ENCODE measurements at regions not wholly inside any gene's neighbourhood (a gene's known extent, or its start where the extent isn't known, plus 50 kb on each side); places are given as distances from the start of the nearest gene placed in this dataset.
"Not testable (repeated sequence)": the region's sequence is repeated elsewhere in the genome, so short reads cannot be mapped to it uniquely, and the experiment has no call there.

DNA sequence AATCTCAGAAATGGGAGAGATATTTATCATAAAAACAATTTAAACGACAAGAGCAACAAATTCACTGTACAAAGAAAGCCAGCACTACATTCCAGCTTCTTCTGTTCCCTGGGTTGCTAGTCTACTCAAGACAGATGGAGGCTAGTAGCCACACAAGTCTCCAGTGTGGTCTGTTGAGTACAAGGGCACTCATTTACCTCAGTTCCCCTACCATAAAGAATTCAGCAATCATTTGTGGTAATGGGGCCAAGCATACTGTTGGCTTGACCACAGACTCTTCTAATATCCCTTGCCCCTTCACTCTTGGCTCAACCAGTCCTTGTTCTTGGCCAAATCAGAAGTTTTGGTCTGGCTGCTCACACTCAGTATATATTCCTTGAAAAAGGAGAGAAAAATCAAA, 212.3 kb downstream of the COX18 start:
- no peak overlapping the region for H3K4me3 ChIP-seq (ENCODE audit: low read length in 2 of 2)
- no peak overlapping the region for H3K27ac Mint-ChIP-seq
- no peaks in the 10 kb centered on the region for H3K27me3 ChIP-seq (ENCODE audit: insufficient read depth, low read length)
- ChIA-PET CTCF (ENCODE audit: partially characterized antibody) (no interaction called here), POLR2A (ENCODE audit: partially characterized antibody) (no interaction called here)
- H3K4me1 ChIP-seq (ENCODE audit: insufficient read depth, low read length) = no peaks in the 10 kb centered on the region
- DNase-seq = no peak
- no peaks in the 10 kb centered on the region for H3K4me1 Mint-ChIP-seq
- H3K9me3 Mint-ChIP-seq = peaks cover 0 to 6% (median under 1%) of the 10 kb centered on the region in 8 donors
- intact Hi-C loops (cut with micrococcal nuclease) = no loop called here
- H3K9me3 ChIP-seq (ENCODE audit: control insufficient read depth in 1 of 2, low read length in 2 of 2) = no peaks in the 10 kb centered on the region
- no peaks in the 10 kb centered on the region for H3K36me3 Mint-ChIP-seq
- no peak overlapping the region for H3K4me3 Mint-ChIP-seq
- no peaks in the 10 kb centered on the region for H3K36me3 ChIP-seq (ENCODE audit: insufficient read depth, low read length)
- no peak overlapping the region for H3K27ac ChIP-seq (ENCODE audit: low read depth, low read length)
- H3K27me3 Mint-ChIP-seq = peaks cover 0 to 2% of the 10 kb centered on the region in 2 donors

DNA sequence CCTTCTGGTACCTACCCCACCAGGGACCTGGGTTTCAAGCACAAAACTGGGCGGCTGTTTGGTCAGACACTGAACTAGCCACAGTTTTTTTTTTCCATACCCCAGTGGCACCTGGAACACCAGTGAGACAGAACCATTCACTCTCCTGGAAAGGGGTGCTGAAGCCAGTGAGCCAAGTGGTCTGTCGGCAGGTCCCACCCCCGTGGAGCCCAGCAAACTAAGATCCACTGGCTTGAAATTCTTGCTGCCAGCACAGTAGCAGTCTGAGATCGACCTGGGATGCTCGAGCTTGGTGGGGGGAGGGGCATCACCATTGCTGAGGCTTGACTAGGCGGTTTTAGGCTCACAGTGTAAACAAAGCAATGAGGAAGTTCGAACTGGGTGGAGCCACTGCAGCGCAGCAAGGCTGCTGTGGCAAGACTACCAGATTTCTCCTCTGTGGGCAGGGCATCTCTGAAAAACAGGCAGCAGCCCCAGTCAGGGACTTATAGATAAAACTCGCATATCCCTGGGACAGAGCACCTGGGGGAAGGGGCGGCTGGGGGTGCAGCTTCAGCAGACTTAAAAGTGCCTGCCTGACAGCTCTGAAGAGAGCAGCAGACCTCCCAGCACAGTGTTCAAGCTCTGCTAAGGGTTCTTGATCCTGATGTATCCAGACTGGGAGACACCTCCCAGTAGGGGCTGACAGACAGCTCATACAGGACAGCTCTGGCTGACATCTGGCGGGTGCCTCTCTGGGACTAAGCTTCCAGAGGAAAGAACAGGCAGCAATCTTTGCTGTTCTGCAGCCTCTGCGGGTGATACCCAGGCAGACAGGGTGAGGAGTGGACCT, 223.0 kb downstream of the COX18 start:
- Mint-ChIP-seq H3K4me1 (no peaks in the 10 kb centered on the region), H3K9me3 (peaks cover 3 to 10% (median 5%) of the 10 kb centered on the region in 8 donors), H3K4me3 (no peak overlapping the region), H3K36me3 (no peaks in the 10 kb centered on the region), H3K27me3 (peaks cover 1 to 11% of the 10 kb centered on the region in 2 donors), H3K27ac (no peak overlapping the region)
- no peak overlapping the region for H3K4me3 ChIP-seq (ENCODE audit: low read length in 2 of 2)
- no peak overlapping the region for H3K27ac ChIP-seq (ENCODE audit: low read depth, low read length)
- POLR2A ChIA-PET (ENCODE audit: partially characterized antibody) = no interaction called here
- CTCF ChIA-PET (ENCODE audit: partially characterized antibody) = no interaction called here
- no peaks in the 10 kb centered on the region for H3K9me3 ChIP-seq (ENCODE audit: control insufficient read depth in 1 of 2, low read length in 2 of 2)
- no peaks in the 10 kb centered on the region for H3K4me1 ChIP-seq (ENCODE audit: insufficient read depth, low read length)
- intact Hi-C loops (cut with micrococcal nuclease) = no loop called here
- no peaks in the 10 kb centered on the region for H3K36me3 ChIP-seq (ENCODE audit: insufficient read depth, low read length)
- DNase-seq = no peak
- no peaks in the 10 kb centered on the region for H3K27me3 ChIP-seq (ENCODE audit: insufficient read depth, low read length)

DNA sequence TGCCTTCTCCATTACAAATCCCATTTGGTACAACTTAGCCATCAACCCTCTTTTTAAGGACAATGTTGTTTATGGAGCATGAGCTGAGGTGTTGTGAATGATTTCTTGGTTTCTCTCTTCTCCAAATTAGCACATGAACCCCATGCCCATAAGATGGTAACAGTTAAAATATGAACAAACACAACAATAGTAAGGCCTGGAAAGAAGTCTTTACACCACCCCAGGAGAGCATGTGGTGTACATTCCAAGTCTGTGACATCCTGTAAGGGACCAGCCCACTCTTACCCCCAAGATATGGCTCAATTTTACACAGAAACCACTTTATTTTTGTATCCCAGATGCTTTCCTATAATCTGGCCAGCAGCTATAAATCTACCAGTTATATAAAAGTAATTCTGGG, 226.1 kb downstream of the COX18 start:
- no peaks in the 10 kb centered on the region for H3K4me1 ChIP-seq (ENCODE audit: insufficient read depth, low read length)
- Mint-ChIP-seq H3K9me3 (peaks cover 0 to 14% (median 5%) of the 10 kb centered on the region in 8 donors), H3K36me3 (no peaks in the 10 kb centered on the region), H3K4me1 (no peaks in the 10 kb centered on the region), H3K27me3 (peaks cover 1 to 6% of the 10 kb centered on the region in 2 donors), H3K27ac (no peak overlapping the region), H3K4me3 (no peak overlapping the region)
- no peaks in the 10 kb centered on the region for H3K27me3 ChIP-seq (ENCODE audit: insufficient read depth, low read length)
- no peak overlapping the region for H3K4me3 ChIP-seq (ENCODE audit: low read length in 2 of 2)
- H3K36me3 ChIP-seq (ENCODE audit: insufficient read depth, low read length) = no peaks in the 10 kb centered on the region
- ChIA-PET POLR2A (ENCODE audit: partially characterized antibody) (no interaction called here), CTCF (ENCODE audit: partially characterized antibody) (no interaction called here)
- intact Hi-C loops (cut with micrococcal nuclease) = no loop called here
- no peak for DNase-seq
- H3K27ac ChIP-seq (ENCODE audit: low read depth, low read length) = no peak overlapping the region
- no peaks in the 10 kb centered on the region for H3K9me3 ChIP-seq (ENCODE audit: control insufficient read depth in 1 of 2, low read length in 2 of 2)

DNA sequence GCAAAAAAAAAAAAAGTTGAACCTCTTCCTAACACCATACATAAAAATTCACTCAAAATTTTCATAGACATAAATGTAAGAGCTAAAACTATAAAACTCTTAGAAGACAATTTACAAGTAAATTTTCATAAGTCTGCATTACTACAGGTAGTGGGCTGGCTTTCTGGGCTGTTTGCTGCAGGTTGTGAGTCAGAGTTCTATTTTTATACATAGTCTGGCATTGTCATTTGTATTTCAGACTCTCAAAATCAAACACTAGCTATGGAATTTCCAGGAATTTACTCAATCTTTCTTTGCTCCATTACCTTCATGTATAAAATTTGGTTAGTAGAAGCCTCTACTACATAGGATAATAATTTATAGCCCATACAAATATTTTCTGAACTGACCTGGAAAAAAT, 227.2 kb downstream of the COX18 start:
- peaks cover 0 to 18% (median 4%) of the 10 kb centered on the region in 8 donors for H3K9me3 Mint-ChIP-seq
- Histone ChIP-seq H3K27me3 (ENCODE audit: insufficient read depth, low read length) (no peaks in the 10 kb centered on the region), H3K9me3 (ENCODE audit: control insufficient read depth in 1 of 2, low read length in 2 of 2) (no peaks in the 10 kb centered on the region), H3K27ac (ENCODE audit: low read depth, low read length) (no peak overlapping the region), H3K36me3 (ENCODE audit: insufficient read depth, low read length) (no peaks in the 10 kb centered on the region), H3K4me3 (ENCODE audit: low read length in 2 of 2) (no peak overlapping the region), H3K4me1 (ENCODE audit: insufficient read depth, low read length) (no peaks in the 10 kb centered on the region)
- H3K27ac Mint-ChIP-seq = no peak overlapping the region
- DNase-seq = no peak
- no peak overlapping the region for H3K4me3 Mint-ChIP-seq
- ChIA-PET POLR2A (ENCODE audit: partially characterized antibody) (interaction anchor here (0.6 kb wide), 1 partner anchor 22 kb away, joined by 3 read pairs; no protein-coding TSS in a partner anchor), CTCF (ENCODE audit: partially characterized antibody) (no interaction called here)
- peaks cover 1 to 4% of the 10 kb centered on the region in 2 donors for H3K27me3 Mint-ChIP-seq
- no peaks in the 10 kb centered on the region for H3K4me1 Mint-ChIP-seq
- no peaks in the 10 kb centered on the region for H3K36me3 Mint-ChIP-seq
- intact Hi-C loops (cut with micrococcal nuclease) = no loop called here

DNA sequence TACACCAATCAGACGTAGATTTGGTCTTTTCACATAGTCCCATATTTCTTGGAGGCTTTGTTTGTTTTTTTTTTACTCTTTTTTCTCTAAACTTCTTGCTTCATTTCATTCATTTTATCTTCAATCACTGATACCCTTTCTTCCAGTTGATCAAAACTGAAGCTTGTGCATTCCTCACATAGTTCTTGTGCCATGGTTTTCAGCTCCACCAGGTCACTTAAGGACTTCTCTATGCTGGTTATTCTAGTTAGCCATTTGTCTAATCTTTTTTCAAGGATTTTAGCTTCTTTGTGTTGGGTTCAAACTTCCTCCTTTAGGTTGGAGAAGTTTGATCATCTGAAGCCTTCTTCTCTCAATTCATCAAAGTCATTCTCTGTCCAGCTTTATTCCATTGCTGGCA, 229.3 kb downstream of the COX18 start:
- H3K36me3 Mint-ChIP-seq; H3K4me3 ChIP-seq (ENCODE audit: low read length in 2 of 2); H3K27me3 Mint-ChIP-seq; intact Hi-C loops (cut with micrococcal nuclease); H3K27ac Mint-ChIP-seq; H3K36me3 ChIP-seq (ENCODE audit: insufficient read depth, low read length); POLR2A ChIA-PET (ENCODE audit: partially characterized antibody); DNase-seq; H3K27ac ChIP-seq (ENCODE audit: low read depth, low read length); H3K27me3 ChIP-seq (ENCODE audit: insufficient read depth, low read length); H3K9me3 ChIP-seq (ENCODE audit: control insufficient read depth in 1 of 2, low read length in 2 of 2); H3K4me1 Mint-ChIP-seq; CTCF ChIA-PET (ENCODE audit: partially characterized antibody); H3K4me3 Mint-ChIP-seq; H3K4me1 ChIP-seq (ENCODE audit: insufficient read depth, low read length): not testable (repeated sequence)
- peaks cover 0 to 25% (median 3%) of the 10 kb centered on the region in 8 donors for H3K9me3 Mint-ChIP-seq

DNA sequence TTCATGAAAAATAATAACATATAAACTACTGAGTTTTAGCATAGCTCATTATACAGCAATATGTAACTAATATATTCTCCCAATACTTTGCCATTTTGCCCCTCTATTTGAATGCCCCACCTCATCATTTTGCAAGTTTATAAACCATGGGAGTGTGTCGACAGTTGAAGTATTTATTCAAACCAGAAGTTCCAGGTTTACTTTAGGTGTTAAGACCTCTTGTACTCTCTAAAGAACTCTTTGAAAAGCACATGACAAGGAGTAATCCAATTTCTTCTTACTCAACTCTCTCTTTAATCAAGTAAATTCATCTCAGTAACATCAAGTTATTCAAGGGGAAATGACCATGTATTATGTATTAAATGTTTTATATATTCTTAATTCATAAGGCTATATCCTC, 240.7 kb downstream of the COX18 start:
- POLR2A ChIA-PET (ENCODE audit: partially characterized antibody) = no interaction called here
- H3K4me3 ChIP-seq (ENCODE audit: low read length in 2 of 2) = no peak overlapping the region

GRCh38 chr4:72827968-72828367, 241.5 kb downstream of the COX18 start:
- H3K27me3 Mint-ChIP-seq = peaks cover 0 to 1% of the 10 kb centered on the region in 2 donors
- intact Hi-C loops (cut with micrococcal nuclease) = no loop called here
- CTCF ChIA-PET (ENCODE audit: partially characterized antibody) = no interaction called here

More for the DNA sequence above, 240.7 kb downstream of the COX18 start:
- Mint-ChIP-seq H3K36me3 (no peaks in the 10 kb centered on the region), H3K27me3 (peaks cover 0 to 1% of the 10 kb centered on the region in 2 donors), H3K4me3 (no peak overlapping the region), H3K4me1 (no peaks in the 10 kb centered on the region), H3K27ac (no peak overlapping the region), H3K9me3 (peaks cover 0 to 26% (median 7%) of the 10 kb centered on the region in 8 donors)
- no peak for DNase-seq
- Histone ChIP-seq H3K9me3 (ENCODE audit: control insufficient read depth in 1 of 2, low read length in 2 of 2) (no peaks in the 10 kb centered on the region), H3K27ac (ENCODE audit: low read depth, low read length) (no peak overlapping the region), H3K27me3 (ENCODE audit: insufficient read depth, low read length) (no peaks in the 10 kb centered on the region), H3K4me1 (ENCODE audit: insufficient read depth, low read length) (no peaks in the 10 kb centered on the region), H3K36me3 (ENCODE audit: insufficient read depth, low read length) (no peaks in the 10 kb centered on the region)
- intact Hi-C loops (cut with micrococcal nuclease) = no loop called here
- CTCF ChIA-PET (ENCODE audit: partially characterized antibody) = no interaction called here

More at GRCh38 chr4:72827968-72828367, 241.5 kb downstream of the COX18 start:
- no peaks in the 10 kb centered on the region for H3K36me3 ChIP-seq (ENCODE audit: insufficient read depth, low read length)
- no peaks in the 10 kb centered on the region for H3K4me1 ChIP-seq (ENCODE audit: insufficient read depth, low read length)
- H3K4me3 ChIP-seq (ENCODE audit: low read length in 2 of 2) = no peak overlapping the region
- no peak overlapping the region for H3K27ac Mint-ChIP-seq
- H3K9me3 ChIP-seq (ENCODE audit: control insufficient read depth in 1 of 2, low read length in 2 of 2) = no peaks in the 10 kb centered on the region
- H3K36me3 Mint-ChIP-seq = no peaks in the 10 kb centered on the region
- DNase-seq = no peak
- no peaks in the 10 kb centered on the region for H3K27me3 ChIP-seq (ENCODE audit: insufficient read depth, low read length)
- no peak overlapping the region for H3K4me3 Mint-ChIP-seq
- POLR2A ChIA-PET (ENCODE audit: partially characterized antibody) = no interaction called here
- H3K4me1 Mint-ChIP-seq = no peaks in the 10 kb centered on the region
- peaks cover 0 to 21% (median 6%) of the 10 kb centered on the region in 8 donors for H3K9me3 Mint-ChIP-seq
- H3K27ac ChIP-seq (ENCODE audit: low read depth, low read length) = no peak overlapping the region

Measured in CD4-positive, alpha-beta memory T cell (primary cell).